ENCODE measurements at regions not wholly inside any gene's neighbourhood (a gene's known extent, or its start where the extent isn't known, plus 50 kb on each side); places are given as distances from the start of the nearest gene placed in this dataset.

GRCh38 chr2:118309946-118310680 is 221.8 kb downstream of the INSIG2 start:
- ATAC-seq: no peak
- intact Hi-C loops (cut with DNase I): loop anchor here in 1 of 10 donors (10.0 kb wide), 1 partner anchor 265 kb away; no protein-coding TSS in a partner anchor
- Histone ChIP-seq H3K27ac (peak overlapping the region in 1 of 12 donors; percentile 59), H3K4me3 (peak overlapping the region; percentile 23 to 67 (median 48)), H3K36me3 (no peaks in the 10 kb centered on the region), H3K4me1 (peaks cover 0 to 10% (median 0%) of the 10 kb centered on the region in 12 donors), H3K9me3 (peaks cover 0 to 5% (median 0%) of the 10 kb centered on the region in 12 donors), H3K27me3 (peaks cover 11 to 48% (median 28%) of the 10 kb centered on the region in 9 donors)
- peak in 2 of 5 donors; percentile 17 to 63 for DNase-seq
- WGBS, 4 donors: 2 to 4% (median 3%) methylated on average over 54 to 56 of the region's 56 CpGs
- TF ChIP-seq CTCF (IDR thresholded peaks at IDR 0.05) (no peak), POLR2A (IDR thresholded peaks at IDR 0.05) (no peak)

GRCh38 chr2:118309257-118309945 is 221.1 kb downstream of the INSIG2 start:
- peaks cover 0 to 5% (median 0%) of the 10 kb centered on the region in 12 donors for H3K9me3 ChIP-seq
- peak overlapping the region; percentile 23 to 67 (median 48) for H3K4me3 ChIP-seq
- WGBS, 4 donors: 57 to 67% (median 60%) methylated on average over 16 of the region's 16 CpGs
- H3K27me3 ChIP-seq: peaks cover 11 to 48% (median 28%) of the 10 kb centered on the region in 9 donors
- intact Hi-C loops (cut with DNase I): no loop called here
- no peak for ATAC-seq
- no peak for TF ChIP-seq CTCF (IDR thresholded peaks at IDR 0.05)
- no peak for TF ChIP-seq POLR2A (IDR thresholded peaks at IDR 0.05)
- peak overlapping the region in 1 of 12 donors; percentile 59 for H3K27ac ChIP-seq
- H3K4me1 ChIP-seq: peaks cover 0 to 10% (median 0%) of the 10 kb centered on the region in 12 donors
- no peak for DNase-seq
- no peaks in the 10 kb centered on the region for H3K36me3 ChIP-seq

- no peak for ATAC-seq
- intact Hi-C loops (cut with DNase I): no loop called here
- Histone ChIP-seq H3K27ac (no peak overlapping the region), H3K9me3 (peaks cover 0 to 5% (median 0%) of the 10 kb centered on the region in 12 donors), H3K36me3 (no peaks in the 10 kb centered on the region), H3K4me1 (peaks cover 0 to 10% (median 0%) of the 10 kb centered on the region in 12 donors), H3K4me3 (no peak overlapping the region), H3K27me3 (peaks cover 11 to 47% (median 28%) of the 10 kb centered on the region in 9 donors)
- TF ChIP-seq CTCF (IDR thresholded peaks at IDR 0.05) (no peak), POLR2A (IDR thresholded peaks at IDR 0.05) (no peak)
- no peak for DNase-seq
- 50 to 81% (median 63%) methylated on average over 2 of the region's 2 CpGs for WGBS, 4 donors
Observed at GRCh38 chr2:118307864-118308263, 219.6 kb downstream of the INSIG2 start.

- Histone ChIP-seq H3K27ac (no peak overlapping the region), H3K27me3 (peaks cover 0 to 7% (median 0%) of the 10 kb centered on the region in 9 donors), H3K9me3 (no peaks in the 10 kb centered on the region), H3K4me3 (no peak overlapping the region), H3K4me1 (no peaks in the 10 kb centered on the region), H3K36me3 (no peaks in the 10 kb centered on the region)
- no peak for ATAC-seq
- no peak for TF ChIP-seq CTCF (IDR thresholded peaks at IDR 0.05)
- TF ChIP-seq POLR2A (IDR thresholded peaks at IDR 0.05): no peak
- intact Hi-C loops (cut with DNase I): no loop called here
- DNase-seq: no peak
Observed at GRCh38 chr2:118301248-118301647, 213.0 kb downstream of the INSIG2 start.
